ENCODE measurements at regions not wholly inside any gene's neighbourhood (a gene's known extent, or its start where the extent isn't known, plus 50 kb on each side); places are given as distances from the start of the nearest gene placed in this dataset.
"Not testable (repeated sequence)": the region's sequence is repeated elsewhere in the genome, so short reads cannot be mapped to it uniquely, and the experiment has no call there.

GRCh38 chrX:3837958-3838643 is 124.7 kb upstream of the PRKX start:
- not testable (repeated sequence) for DNase-seq (ENCODE audit: low read depth)

DNA sequence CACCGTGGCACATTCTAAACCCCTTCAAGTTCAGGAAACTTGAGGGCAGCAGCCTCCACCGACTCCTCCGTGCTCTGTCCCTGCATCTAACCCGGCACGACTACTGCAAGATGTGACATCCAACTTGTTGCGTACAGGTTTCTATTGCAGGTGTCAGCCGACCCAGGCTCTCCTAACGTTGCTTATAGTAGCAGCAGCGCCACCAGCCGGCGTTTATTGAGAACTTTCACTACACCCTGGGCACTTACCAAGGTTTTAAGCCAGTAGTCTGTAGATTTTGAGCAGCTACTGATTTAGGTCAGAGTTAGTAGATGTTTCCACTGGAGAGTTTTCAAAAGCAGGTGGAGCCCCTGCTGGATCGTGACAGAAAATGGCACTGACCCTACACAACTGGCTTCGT is 123.8 kb upstream of the PRKX start:
- not testable (repeated sequence) for DNase-seq (ENCODE audit: low read depth)

DNA sequence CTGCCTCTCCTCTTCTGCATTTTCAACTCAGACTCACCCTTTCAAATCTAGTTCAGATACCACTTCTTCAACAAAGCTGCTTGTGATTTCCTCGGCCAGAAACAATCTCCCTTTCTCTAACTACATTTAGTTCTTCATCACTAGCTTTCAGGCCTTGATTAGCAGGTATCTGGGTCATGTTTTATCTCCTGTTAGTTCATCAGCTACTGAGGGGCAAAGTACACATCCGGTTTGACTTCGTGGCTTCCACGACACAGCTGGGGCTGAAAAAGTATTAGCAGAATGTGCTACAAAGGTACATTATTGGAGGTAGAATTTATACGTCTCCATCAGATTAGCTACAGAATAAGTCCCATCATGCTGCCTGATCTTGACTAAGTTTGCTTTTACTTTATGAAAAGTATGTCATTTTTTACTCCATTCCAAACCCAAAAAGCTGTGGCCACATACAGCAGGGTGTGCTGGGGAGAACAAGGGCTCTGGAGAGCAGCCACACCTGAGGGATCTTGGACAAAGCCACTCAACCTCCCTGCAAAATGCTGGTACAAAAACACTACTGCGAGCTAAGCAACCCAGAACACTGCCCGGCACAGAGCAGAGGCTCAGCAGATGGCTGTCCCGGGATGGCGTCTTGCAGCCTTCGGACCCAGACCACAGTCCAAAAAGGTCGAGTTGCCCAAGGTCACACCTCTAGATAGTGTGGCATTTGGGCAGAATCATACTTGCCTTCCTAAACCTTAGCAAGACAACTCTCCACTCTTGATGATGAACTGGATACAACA is 120.5 kb upstream of the PRKX start:
- DNase-seq (ENCODE audit: low read depth), result not testable (repeated sequence)

DNA sequence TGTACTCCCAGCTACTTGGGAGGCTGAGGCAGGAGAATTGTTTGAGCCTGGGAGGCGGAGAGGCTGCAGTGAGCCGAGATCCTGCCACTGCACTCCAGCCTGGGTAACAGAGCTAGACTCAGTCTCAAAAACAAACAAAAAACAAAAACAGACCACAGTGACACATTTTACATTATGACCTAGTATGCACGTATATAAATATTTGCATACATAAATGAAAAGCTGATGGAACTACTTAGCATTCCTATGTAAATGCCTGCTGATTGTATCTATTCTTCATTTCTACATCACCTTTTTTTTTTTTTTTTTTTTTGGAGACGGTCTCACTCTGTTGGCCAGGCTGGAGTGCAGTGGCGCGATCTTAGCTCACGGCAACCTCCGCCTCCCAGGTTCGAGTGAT is 116.6 kb upstream of the PRKX start:
- not testable (repeated sequence) for DNase-seq (ENCODE audit: low read depth)

GRCh38 chrX:3829041-3829531 is 115.6 kb upstream of the PRKX start:
- DNase-seq (ENCODE audit: low read depth), result not testable (repeated sequence)

DNA sequence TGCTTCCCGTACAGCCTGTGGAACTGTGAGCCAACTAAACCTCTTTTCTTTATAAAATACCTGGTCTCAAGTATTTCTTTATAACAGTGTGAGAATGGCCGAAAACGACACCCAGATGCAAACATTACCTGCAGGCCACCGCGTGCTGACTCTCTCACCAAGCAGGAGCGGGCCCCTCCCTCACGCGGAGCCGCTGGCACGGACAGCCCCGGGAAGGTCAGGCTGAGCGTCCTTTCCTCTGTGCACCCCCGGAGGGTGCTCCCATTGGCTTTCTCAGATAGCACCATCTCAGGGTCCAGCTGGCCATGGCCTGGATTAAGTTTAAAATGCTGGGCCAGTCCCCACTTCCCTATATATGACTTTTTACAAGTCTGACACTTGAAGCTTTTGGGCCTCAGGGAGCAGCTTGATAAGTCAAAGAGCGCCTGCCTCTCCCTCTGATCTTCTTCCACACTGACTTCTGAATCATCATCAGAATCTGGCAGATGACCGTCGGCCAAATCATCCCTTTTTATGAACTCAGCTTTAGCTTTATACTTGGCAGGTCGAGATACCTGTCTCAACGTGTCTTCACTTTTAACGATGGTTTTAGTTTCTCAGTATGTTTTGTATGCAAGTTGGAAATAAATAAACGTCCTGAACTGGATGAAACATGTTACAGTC is 115.1 kb upstream of the PRKX start:
- not testable (repeated sequence) for DNase-seq (ENCODE audit: low read depth)

- DNase-seq (ENCODE audit: low read depth), result not testable (repeated sequence)
Measured at GRCh38 chrX:3824008-3824407, 110.6 kb upstream of the PRKX start.

DNA sequence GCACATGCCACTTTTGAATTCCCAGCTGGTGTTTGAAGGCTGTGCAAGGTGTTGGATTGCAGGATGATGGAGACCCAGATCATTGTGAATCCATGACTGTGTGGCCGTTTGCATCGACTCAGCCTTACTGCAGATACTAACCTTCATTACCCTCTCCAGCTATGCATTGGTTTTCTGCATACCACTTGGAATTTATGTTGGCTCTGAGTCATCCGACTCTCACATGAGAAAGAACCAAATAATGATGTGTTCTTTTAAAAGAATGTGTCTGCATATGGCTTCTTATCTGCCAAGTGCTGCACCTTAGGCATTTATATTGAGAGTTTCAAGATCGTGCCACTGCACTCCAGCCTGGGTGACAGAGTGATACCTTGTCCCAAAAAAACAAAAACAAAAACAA is 106.7 kb upstream of the PRKX start:
- no peak for DNase-seq (ENCODE audit: low read depth)

DNA sequence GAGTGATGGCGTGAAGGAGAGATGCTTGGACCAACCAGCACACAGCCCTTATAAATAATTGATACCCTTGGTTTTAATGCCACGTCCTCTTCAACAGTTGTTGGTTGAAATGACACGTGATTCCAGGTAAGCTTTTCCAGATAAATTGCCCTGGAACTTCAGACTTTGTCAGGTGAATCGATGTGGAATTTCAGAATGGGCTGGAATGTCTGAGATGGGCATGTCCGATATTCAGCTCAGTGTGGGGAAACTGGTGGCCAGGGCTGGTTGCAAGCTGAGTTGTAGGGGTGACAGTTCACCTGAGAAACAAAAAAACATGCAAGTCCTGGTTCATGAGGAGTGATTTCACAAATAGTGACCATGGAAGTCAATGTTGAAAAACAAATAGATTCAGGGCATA is 104.0 kb upstream of the PRKX start:
- not testable (repeated sequence) for DNase-seq (ENCODE audit: low read depth)

- DNase-seq (ENCODE audit: low read depth), result peak; percentile 7
Measured at GRCh38 chrX:3815896-3816664, 102.6 kb upstream of the PRKX start.

DNA sequence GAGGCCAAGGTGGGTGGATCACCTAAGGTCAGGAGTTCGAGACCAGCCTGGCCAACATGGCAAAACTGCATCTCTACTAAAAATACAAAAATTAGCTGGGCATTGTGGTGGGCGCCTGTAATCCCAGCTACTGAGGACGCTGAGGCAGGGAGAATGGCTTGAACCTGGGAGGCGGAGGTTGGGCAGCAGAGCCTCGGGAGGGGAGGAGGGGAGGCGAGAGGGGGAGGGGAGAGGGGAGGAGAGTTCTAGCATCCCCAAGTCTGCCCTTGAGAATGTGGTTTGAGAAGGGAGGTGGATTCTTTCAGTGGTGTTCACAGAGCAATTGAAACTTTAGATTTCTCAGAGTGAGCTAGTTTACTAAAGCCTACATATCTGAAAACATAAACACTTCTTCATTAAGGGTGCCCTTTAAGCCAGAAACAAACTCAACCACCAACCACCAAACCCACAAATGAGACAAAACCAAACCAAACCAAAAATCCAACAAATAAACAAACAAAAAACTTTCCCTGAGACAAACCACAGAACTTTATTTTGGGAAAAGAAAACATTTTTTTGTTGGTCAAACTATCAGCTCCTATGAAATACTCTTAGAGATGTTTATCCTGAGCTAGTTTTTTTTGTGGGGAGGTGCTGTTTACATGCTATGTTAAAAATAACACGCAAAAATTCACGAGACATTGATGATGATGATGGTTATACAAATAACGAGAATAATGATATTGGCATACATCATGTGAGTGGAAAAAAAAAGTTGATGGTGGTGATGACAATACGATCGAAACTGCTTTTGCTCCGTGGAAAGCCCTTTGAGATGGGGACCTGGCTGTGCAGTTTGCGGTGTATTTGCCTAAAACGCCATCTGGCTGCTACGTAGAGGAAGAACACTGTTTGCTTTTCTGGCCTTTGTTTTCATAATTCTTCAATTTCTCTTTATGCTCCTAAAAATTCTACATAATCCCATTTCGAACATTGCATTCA is 98.2 kb upstream of the PRKX start:
- peak; percentile 18 for DNase-seq (ENCODE audit: low read depth)

GRCh38 chrX:3807906-3808305 is 94.5 kb upstream of the PRKX start:
- DNase-seq (ENCODE audit: low read depth), result no peak

- DNase-seq (ENCODE audit: low read depth), result no peak
Measured at GRCh38 chrX:3806630-3807029, 93.2 kb upstream of the PRKX start.

DNA sequence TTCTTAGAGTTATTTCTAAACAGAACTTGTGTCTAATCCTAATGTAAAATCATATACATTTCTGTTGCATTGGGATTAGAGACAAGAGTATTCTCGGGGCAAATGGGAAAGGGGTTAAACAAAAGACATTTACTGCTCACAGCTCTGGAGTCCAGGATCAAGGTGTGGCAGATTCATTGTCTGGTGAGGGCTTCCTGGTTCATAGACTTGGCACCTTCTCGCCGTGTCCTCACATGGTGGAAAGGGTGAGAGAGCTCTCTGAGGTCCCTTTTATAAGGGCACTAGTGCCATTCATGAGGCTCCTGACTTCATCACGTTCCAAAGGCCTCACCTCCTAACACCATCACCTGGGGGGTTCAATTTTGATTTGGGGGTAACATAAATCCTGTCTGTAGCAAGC is 90.3 kb upstream of the PRKX start:
- no peak for DNase-seq (ENCODE audit: low read depth)

DNA sequence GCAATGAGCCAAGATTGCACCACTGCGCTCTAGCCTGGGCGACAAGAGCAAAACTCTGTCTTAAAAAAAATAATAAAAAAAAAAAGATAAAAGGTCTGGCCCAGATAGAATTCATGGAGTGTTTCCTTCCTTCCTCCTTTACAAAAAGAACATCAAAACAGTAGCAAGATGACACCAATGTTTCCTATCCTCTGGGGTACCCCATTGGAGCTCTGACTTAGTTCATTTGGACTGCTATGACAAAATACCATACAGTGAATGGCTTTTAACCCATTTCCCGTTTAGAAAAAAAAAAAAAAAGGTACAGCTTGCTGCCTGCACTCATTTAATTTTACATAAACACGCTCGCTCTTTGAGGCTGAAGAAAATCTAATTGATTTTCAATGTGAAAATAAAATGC is 89.9 kb upstream of the PRKX start:
- no peak for DNase-seq (ENCODE audit: low read depth)

DNA sequence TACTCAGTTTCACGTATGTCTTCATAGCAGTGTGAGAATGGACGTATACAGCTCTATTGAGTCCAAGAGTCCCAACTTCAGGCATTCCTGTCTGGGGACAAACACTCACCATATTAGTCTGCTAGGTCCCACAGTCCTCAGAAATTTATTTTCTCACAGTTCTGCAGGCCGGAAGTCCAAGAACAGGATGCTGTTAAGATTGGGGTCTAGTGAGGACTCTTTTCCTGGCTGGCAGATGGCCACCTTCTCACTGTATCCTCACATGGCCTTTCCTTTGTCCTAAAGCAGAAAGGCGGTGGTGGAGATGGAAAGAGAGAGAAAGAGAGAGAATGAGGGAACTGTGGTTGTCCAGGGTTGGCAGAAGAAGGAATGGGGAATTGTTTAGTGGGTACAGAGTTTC is 82.0 kb upstream of the PRKX start:
- DNase-seq (ENCODE audit: low read depth), result not testable (repeated sequence)

DNA sequence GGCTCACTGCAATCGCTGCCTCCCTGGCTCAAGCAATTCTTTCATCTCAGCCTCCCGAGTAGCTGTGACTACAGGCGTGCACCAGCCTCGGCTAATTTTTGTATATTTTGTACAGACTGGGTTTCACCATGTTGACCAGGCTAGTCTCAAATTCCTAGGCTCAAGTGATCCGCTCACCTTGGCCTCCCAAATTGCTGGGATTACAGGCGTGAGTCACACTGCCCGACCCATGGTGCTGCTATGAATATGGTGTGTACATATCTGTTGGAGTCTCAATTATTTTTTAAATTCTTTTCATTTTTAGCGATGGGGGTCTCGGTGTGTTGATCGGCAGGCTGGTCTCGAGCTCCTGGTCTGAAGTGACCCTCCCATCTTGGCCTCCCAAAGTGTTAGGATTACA is 78.0 kb upstream of the PRKX start:
- DNase-seq (ENCODE audit: low read depth), result no peak

- DNase-seq (ENCODE audit: low read depth), result peak; percentile 8
Measured at GRCh38 chrX:3788494-3789233, 75.2 kb upstream of the PRKX start.

- DNase-seq (ENCODE audit: low read depth), result no peak
Measured at GRCh38 chrX:3787856-3788255, 74.4 kb upstream of the PRKX start.

DNA sequence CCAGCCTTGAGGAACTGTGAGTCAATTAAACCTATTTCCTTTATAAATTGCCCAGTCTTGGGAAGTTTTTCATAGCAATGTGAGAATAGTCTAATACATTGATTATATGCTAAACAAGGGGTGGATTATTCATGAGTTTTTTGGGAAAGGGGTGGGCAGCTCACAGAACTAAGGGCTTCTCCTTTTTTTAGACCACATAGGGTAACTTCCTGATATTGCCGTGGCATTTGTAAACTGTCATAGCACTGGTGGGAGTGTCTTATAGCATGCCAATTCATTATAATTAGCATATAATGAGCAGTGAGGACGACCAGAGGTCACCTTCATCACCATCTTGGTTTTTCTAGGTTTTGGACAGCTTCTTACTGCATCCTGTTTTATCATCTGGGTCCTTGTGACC is 72.4 kb upstream of the PRKX start:
- DNase-seq (ENCODE audit: low read depth), result not testable (repeated sequence)

Data from activated gamma-delta T cell treated with anti-CD3 and anti-CD28 coated beads, Interleukin-2, amount 50 U/mL, for 16 hours (primary cell).